Gastroesophageal sphincter (tissue), 4 donors: ENCODE measurements at regions not wholly inside any gene's neighbourhood (a gene's known extent, or its start where the extent isn't known, plus 50 kb on each side); places are given as distances from the start of the nearest gene placed in this dataset.
"Not testable (repeated sequence)": the region's sequence is repeated elsewhere in the genome, so short reads cannot be mapped to it uniquely, and the experiment has no call there.

Experiments used
- ATAC-seq: fragments of 150-250 bp; one replicate; pipeline ENCODE4 v1.9.1; 2016; ENCODE audit warnings: mild to moderate bottlenecking, moderate library complexity
- H3K27ac ChIP-seq, 4 donors: fragments of 200-600 bp; sonication (generic) in 3 of 4; 1 replicate in 3 of 4; 2 replicates in 1 of 4; pipeline ENCODE4 v1.5.1; 2016 to 2019
- H3K27me3 ChIP-seq: fragments of 200-600 bp; sonication (generic); one replicate; pipeline ENCODE4 v1.5.1; 2019
- H3K36me3 ChIP-seq, 2 donors: fragments of 200-600 bp; sonication (generic); one replicate each; pipeline ENCODE4 v1.5.1; 2019; ENCODE audit warnings: control low read depth in 1 of 2
- H3K4me1 ChIP-seq, 3 donors: fragments of 200-600 bp; sonication (generic); 1 replicate in 2 of 3; 2 replicates in 1 of 3; pipeline ENCODE4 v1.5.1; 2016 to 2019; ENCODE audit warnings: control low read depth in 2 of 3
- H3K4me3 ChIP-seq, 2 donors: fragments of 200-600 bp; sonication (generic); one replicate each; pipeline ENCODE4 v1.5.1; 2019; ENCODE audit warnings: mild to moderate bottlenecking in 1 of 2, moderate library complexity in 1 of 2
- H3K9me3 ChIP-seq, 3 donors: fragments of 200-600 bp; sonication (generic); one replicate each; pipeline ENCODE4 v1.5.1; 2017 to 2019; ENCODE audit warnings: control low read depth in 2 of 3
- EP300 ChIP-seq: sonication (generic); formaldehyde crosslinking; IDR thresholded peaks from one replicate; pipeline ENCODE4 v1.6.1; 2017; ENCODE audit warnings: antibody characterized with exemption, mild to moderate bottlenecking
- POLR2A ChIP-seq, 2 donors: fragments of 450-650 bp; IDR thresholded peaks; one replicate each; pipeline ENCODE4 v1.6.1; 2017; ENCODE audit warnings: antibody characterized with exemption in 2 of 2, mild to moderate bottlenecking in 2 of 2, moderate library complexity in 1 of 2
- POLR2AphosphoS5 ChIP-seq: sonication (generic); formaldehyde crosslinking; IDR thresholded peaks from one replicate; pipeline ENCODE4 v1.6.1; 2017; ENCODE audit warnings: antibody characterized with exemption
- WGBS, 2 donors: methylation state at CpG; one replicate each; pipeline ENCODE4 v1.1.5; 2018; ENCODE audit warnings: low coverage in 1 of 2; 5-methylcytosine and 5-hydroxymethylcytosine counted together
- TF ChIP-seq, protein P1 (sequence below), 4 experiments: fragments of 200-600 bp in 2 of 4; fragments of 450-650 bp in 2 of 4; sonication (generic) in 1 of 4; IDR thresholded peaks; one replicate each; pipeline ENCODE4 v1.5.1; 2017 to 2019; ENCODE audit warnings: antibody characterized with exemption in 4 of 4, mild to moderate bottlenecking in 2 of 4, moderate library complexity in 2 of 4

DNA sequence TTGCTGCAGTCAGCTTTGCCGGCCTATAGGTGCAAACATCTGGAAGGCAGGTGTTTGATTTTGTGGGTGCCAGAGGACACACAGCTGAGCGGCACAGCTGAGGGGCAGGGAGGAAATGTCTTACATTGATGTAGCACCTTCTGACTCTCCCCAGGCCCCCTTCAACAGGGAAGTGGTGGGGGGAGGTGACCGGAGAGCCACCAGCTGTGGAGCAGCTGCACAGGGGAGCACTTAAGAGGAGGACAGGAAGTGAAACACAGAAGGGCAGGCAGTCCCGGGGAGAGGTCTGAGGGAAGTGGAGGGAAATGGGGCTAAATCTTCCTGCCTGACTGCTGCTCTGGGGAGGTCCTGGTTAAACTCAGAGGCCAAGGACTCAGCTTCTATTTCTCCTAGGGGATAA, 409.1 kb downstream of the TNS1 start:
- H3K9me3 ChIP-seq = no peaks in the 10 kb centered on the region
- H3K27ac ChIP-seq = no peak overlapping the region
- no peaks in the 10 kb centered on the region for H3K36me3 ChIP-seq
- H3K27me3 ChIP-seq = no peaks in the 10 kb centered on the region
- WGBS, 2 donors = 22 to 42% methylated on average over 2 of the region's 4 CpGs
- ATAC-seq = no peak
- TF ChIP-seq POLR2A (IDR thresholded peaks at IDR 0.05) (no peak), POLR2AphosphoS5 (no peak), EP300 (no peak)
- TF ChIP-seq, protein P1, sequence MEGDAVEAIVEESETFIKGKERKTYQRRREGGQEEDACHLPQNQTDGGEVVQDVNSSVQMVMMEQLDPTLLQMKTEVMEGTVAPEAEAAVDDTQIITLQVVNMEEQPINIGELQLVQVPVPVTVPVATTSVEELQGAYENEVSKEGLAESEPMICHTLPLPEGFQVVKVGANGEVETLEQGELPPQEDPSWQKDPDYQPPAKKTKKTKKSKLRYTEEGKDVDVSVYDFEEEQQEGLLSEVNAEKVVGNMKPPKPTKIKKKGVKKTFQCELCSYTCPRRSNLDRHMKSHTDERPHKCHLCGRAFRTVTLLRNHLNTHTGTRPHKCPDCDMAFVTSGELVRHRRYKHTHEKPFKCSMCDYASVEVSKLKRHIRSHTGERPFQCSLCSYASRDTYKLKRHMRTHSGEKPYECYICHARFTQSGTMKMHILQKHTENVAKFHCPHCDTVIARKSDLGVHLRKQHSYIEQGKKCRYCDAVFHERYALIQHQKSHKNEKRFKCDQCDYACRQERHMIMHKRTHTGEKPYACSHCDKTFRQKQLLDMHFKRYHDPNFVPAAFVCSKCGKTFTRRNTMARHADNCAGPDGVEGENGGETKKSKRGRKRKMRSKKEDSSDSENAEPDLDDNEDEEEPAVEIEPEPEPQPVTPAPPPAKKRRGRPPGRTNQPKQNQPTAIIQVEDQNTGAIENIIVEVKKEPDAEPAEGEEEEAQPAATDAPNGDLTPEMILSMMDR (IDR thresholded peaks at IDR 0.05) = no peak
- no peak overlapping the region for H3K4me3 ChIP-seq
- H3K4me1 ChIP-seq = no peaks in the 10 kb centered on the region

- H3K36me3 ChIP-seq = no peaks in the 10 kb centered on the region
- no peak for ATAC-seq
- WGBS, 2 donors = 82 to 86% methylated on average over 4 of the region's 4 CpGs
Measured at GRCh38 chr2:217588266-217588665, 414.5 kb downstream of the TNS1 start.

GRCh38 chr2:217585362-217585761, 417.4 kb downstream of the TNS1 start:
- no peaks in the 10 kb centered on the region for H3K36me3 ChIP-seq
- H3K27me3 ChIP-seq = no peaks in the 10 kb centered on the region
- TF ChIP-seq, protein P1 (IDR thresholded peaks at IDR 0.05) = no peak
- TF ChIP-seq EP300 (no peak), POLR2AphosphoS5 (no peak), POLR2A (IDR thresholded peaks at IDR 0.05) (no peak)
- WGBS, 2 donors = 30% methylated on average over 2 of the region's 3 CpGs; no CpG with 5 or more reads in 1 of the 2 donors
- H3K4me1 ChIP-seq = peaks cover 0 to 10% (median 0%) of the 10 kb centered on the region in 3 donors
- ATAC-seq = no peak
- no peak overlapping the region for H3K27ac ChIP-seq
- no peak overlapping the region for H3K4me3 ChIP-seq
- H3K9me3 ChIP-seq = no peaks in the 10 kb centered on the region

More at GRCh38 chr2:217588266-217588665, 414.5 kb downstream of the TNS1 start:
- H3K27me3 ChIP-seq = no peaks in the 10 kb centered on the region
- H3K27ac ChIP-seq = no peak overlapping the region
- TF ChIP-seq, protein P1 (IDR thresholded peaks at IDR 0.05) = no peak
- TF ChIP-seq EP300 = no peak
- TF ChIP-seq POLR2AphosphoS5 = no peak
- TF ChIP-seq POLR2A (IDR thresholded peaks at IDR 0.05) = no peak
- no peak overlapping the region for H3K4me3 ChIP-seq
- H3K9me3 ChIP-seq = no peaks in the 10 kb centered on the region
- H3K4me1 ChIP-seq = peaks cover 0 to 10% (median 0%) of the 10 kb centered on the region in 3 donors

DNA sequence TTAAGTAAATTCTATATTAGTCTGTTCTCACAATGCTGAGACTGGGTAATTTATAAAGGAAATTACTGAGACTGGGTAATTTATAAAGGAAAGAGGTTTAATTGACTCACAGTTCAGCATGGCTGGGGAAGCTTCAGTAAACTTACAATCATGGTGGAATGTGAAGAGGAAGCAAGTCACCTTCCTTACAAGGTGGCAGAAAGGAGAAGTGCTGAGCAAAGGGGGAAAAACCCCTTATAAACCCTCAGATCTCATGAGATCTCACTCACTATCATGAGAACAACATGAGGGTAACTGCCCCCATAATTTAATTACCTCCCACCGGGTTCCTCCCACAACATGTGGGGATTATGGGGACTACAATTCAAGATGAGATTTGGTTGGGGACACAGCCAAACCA, 422.4 kb downstream of the TNS1 start:
- WGBS, 2 donors = 90 to 100% methylated on average over 1 of the region's 1 CpG
- not testable (repeated sequence) for H3K36me3 ChIP-seq, H3K4me3 ChIP-seq, H3K9me3 ChIP-seq, ATAC-seq, H3K27ac ChIP-seq, H3K27me3 ChIP-seq, H3K4me1 ChIP-seq

GRCh38 chr2:217573571-217573970, 429.2 kb downstream of the TNS1 start:
- Histone ChIP-seq H3K27me3 (no peaks in the 10 kb centered on the region), H3K9me3 (no peaks in the 10 kb centered on the region), H3K4me3 (no peak overlapping the region), H3K4me1 (no peaks in the 10 kb centered on the region), H3K36me3 (no peaks in the 10 kb centered on the region), H3K27ac (no peak overlapping the region)
- TF ChIP-seq EP300 (no peak), POLR2AphosphoS5 (no peak), POLR2A (IDR thresholded peaks at IDR 0.05) (no peak)
- TF ChIP-seq, protein P1 (IDR thresholded peaks at IDR 0.05) = no peak
- 83 to 90% methylated on average over 1 to 2 of the region's 3 CpGs for WGBS, 2 donors
- ATAC-seq = no peak
